Skeletal muscle satellite cell (primary cell): ENCODE measurements at regions not wholly inside any gene's neighbourhood (a gene's known extent, or its start where the extent isn't known, plus 50 kb on each side); places are given as distances from the start of the nearest gene placed in this dataset.

Experiments used
- H3K27me3 ChIP-seq: 2 replicates; pipeline ENCODE4 v1.7.0; 2013; ENCODE audit warnings: low read length; ENCODE audit not compliant: control insufficient read depth, insufficient read depth
- H3K36me3 ChIP-seq: 2 replicates; pipeline ENCODE4 v1.7.0; 2013; ENCODE audit warnings: mild to moderate bottlenecking, control low read depth, low read length; ENCODE audit not compliant: insufficient read depth
- H3K4me1 ChIP-seq: 2 replicates; pipeline ENCODE4 v1.7.0; 2013; ENCODE audit warnings: low read length; ENCODE audit not compliant: control insufficient read depth, insufficient read depth
- H3K4me2 ChIP-seq: 2 replicates; pipeline ENCODE4 v1.7.0; 2013; ENCODE audit warnings: mild to moderate bottlenecking, low read length
- H3K4me3 ChIP-seq: 2 replicates; pipeline ENCODE4 v1.7.0; 2013; ENCODE audit warnings: low read length
- H3K9ac ChIP-seq: 2 replicates; pipeline ENCODE4 v1.7.0; 2013; ENCODE audit warnings: mild to moderate bottlenecking, low read depth, low read length, moderate library complexity
- H3K9me3 ChIP-seq: replicated peaks from 2 replicates; pipeline ENCODE4 v1.7.0; 2013; ENCODE audit warnings: mild to moderate bottlenecking, control low read depth, low read length

DNA sequence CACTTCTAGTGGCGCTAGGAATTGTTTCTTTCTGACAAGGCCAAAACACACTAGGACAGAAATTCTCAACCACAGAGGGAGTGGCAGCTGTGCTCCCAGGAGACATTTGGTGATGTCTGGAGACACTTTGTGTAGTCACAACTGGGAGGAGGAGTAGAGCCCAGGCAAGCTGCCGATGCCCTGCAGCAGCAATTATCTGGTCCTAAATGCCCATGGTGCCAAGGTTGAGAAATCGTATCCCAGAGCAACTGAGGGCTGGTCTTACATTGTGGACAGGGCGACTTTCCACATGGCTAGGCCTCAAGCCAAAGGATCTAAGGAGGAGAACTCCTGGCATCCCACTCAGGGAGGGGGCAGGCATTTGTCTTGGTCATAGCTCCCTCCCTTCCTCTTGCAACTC is 259.9 kb downstream of the GADD45G start:
- no peak overlapping the region for H3K4me3 ChIP-seq
- H3K9me3 ChIP-seq: no peaks in the 10 kb centered on the region
- no peaks in the 10 kb centered on the region for H3K27me3 ChIP-seq
- no peaks in the 10 kb centered on the region for H3K4me1 ChIP-seq
- no peaks in the 10 kb centered on the region for H3K36me3 ChIP-seq
- no peak overlapping the region for H3K4me2 ChIP-seq
- no peak overlapping the region for H3K9ac ChIP-seq

DNA sequence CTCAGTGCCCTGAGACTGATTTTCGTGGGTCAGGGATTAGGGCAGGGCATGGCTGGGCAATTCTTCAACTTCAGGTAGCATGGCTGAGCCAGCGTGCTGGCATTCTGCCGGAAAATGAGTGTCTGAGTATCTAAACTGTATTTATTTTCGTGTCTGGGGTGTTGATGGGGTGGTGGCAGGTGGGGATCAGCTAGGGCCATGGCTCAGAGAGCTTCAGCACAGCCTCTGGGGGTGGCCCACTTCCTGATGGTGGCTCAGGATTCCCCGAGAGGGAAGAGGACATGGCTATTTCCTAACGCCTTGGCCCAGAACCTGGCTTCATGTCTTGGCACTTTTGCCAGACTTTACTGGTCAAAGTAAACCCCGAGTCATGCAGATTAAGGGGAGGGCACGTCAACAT is 260.5 kb downstream of the GADD45G start:
- no peaks in the 10 kb centered on the region for H3K9me3 ChIP-seq
- H3K36me3 ChIP-seq: no peaks in the 10 kb centered on the region
- H3K27me3 ChIP-seq: no peaks in the 10 kb centered on the region
- H3K4me1 ChIP-seq: no peaks in the 10 kb centered on the region
- no peak overlapping the region for H3K9ac ChIP-seq
- no peak overlapping the region for H3K4me2 ChIP-seq
- H3K4me3 ChIP-seq: no peak overlapping the region

DNA sequence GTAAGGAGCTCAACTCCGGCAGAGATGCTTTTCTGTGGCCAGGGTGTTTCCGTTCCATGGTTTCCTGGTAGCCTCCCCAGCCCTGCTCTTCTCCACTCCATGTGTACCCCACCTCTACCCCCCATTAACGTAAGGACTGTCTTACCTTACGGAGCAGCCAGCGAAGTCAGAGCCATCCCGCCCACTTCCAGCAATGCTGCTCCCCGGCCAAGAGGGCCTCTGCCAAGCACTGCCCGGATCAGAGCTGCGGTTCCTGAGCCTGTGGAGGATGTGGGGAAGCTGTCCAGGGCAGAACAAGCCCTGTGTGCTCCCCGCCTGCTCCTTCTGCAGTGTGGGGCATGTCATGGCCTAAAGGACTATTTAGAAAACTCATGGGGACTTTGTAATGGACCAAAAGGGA is 261.2 kb downstream of the GADD45G start:
- Histone ChIP-seq H3K4me1 (no peaks in the 10 kb centered on the region), H3K9ac (no peak overlapping the region), H3K9me3 (no peaks in the 10 kb centered on the region), H3K27me3 (no peaks in the 10 kb centered on the region), H3K4me3 (no peak overlapping the region), H3K36me3 (no peaks in the 10 kb centered on the region), H3K4me2 (no peak overlapping the region)

DNA sequence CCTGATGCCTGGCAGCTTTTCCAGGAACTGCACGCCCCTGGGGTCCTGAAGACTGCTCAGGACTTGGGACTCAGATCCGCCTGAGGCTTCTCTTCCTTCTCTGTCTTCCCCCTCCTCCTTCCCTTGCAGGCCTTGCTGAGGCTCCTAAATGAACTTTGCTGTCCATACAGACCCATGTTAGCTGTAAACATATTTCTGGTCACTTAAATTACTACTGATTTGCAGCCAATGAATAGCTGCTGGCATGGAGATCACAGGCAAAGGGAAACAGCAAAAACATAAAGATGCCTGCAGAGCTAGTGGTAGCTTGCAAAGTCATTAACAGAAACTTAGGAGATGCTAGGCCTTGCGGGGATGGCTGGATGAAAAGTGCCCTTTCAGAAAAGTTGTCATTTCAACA is 261.9 kb downstream of the GADD45G start:
- Histone ChIP-seq H3K9me3 (no peaks in the 10 kb centered on the region), H3K4me2 (no peak overlapping the region), H3K27me3 (no peaks in the 10 kb centered on the region), H3K4me3 (no peak overlapping the region), H3K36me3 (no peaks in the 10 kb centered on the region), H3K4me1 (no peaks in the 10 kb centered on the region), H3K9ac (no peak overlapping the region)

DNA sequence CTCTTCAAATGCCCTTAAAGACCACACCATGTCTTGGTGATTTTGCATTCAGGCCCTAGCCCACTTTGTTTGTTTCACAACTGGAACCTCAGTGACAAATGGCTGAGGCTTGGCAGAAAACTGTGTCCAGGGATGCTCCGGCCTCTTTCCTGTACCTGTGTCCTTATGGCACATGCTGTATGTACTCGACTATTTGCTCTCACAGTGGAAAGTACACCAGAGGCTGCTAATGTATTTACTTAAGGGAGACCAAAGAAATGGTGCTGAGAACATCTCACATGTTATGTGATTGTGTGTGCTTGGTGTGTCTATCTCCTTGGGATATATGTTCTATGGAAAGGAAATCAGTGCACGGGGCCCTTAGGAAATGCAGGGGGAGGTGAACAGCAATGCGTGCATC is 263.3 kb downstream of the GADD45G start:
- Histone ChIP-seq H3K4me1 (no peaks in the 10 kb centered on the region), H3K36me3 (no peaks in the 10 kb centered on the region), H3K4me3 (no peak overlapping the region), H3K27me3 (no peaks in the 10 kb centered on the region), H3K9ac (no peak overlapping the region), H3K9me3 (no peaks in the 10 kb centered on the region), H3K4me2 (no peak overlapping the region)

DNA sequence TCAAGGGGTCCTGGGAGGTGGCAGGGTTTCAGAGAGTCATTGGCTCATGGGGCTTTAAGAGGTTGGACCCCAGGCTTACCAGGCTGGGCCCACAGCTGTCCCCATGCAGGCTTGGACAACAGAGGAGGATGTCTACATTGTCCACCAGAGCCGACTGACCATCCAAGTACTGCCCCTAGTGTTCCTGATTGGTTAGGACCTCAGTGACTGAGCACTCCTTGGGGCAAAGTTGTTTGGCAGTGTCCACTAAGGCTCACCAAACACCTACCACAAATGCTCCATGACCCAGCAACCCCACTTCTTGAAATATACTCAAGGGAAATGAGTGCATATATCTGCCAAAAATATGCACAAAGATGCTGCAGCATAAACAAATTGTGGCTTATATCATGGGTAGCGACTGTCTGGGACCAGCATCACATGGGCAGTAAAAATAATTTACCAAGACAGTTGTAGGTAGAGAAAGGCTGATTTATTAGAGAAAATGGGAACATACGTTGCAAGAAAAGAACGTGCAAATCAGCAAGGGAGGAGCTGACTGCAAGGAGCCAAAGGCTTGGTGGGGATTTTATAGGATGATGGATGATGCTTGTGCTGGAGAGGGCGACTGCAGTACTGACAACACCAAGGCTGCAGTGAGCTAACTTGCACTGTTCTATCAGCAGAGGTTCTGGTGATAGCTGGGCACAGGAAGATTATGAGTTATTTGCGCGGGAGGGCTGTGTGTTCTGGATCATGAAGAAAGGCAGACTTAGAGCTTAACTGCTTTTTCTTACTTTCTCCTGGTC is 265.2 kb downstream of the GADD45G start:
- Histone ChIP-seq H3K9ac (no peak overlapping the region), H3K27me3 (no peaks in the 10 kb centered on the region), H3K36me3 (no peaks in the 10 kb centered on the region), H3K4me1 (no peaks in the 10 kb centered on the region), H3K4me3 (no peak overlapping the region), H3K9me3 (no peaks in the 10 kb centered on the region), H3K4me2 (no peak overlapping the region)

DNA sequence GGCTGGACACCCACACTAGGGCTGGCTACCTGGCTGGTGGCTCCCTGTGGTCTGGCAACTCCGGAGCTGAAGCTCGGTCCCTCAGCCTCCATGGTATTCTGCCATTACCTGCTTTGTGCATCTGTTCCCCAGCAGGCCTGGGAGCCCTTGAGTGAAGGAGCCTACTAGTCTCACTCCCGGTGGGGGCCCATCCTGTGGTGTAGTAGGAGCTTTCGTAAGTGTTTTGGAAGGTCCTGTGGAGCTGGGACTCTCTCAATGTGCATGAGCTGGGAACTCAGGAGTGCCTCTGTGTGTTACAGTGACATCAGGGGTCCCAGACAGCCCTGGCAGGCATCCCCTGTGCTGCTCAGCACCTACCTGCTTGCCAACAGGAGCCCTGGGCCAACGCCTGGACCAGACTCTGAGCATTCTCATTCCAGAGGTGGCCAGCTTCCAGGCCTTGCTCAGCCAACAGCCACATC is 267.1 kb downstream of the GADD45G start:
- H3K4me3 ChIP-seq: no peak overlapping the region
- H3K4me2 ChIP-seq: no peak overlapping the region
- H3K9ac ChIP-seq: no peak overlapping the region
- no peaks in the 10 kb centered on the region for H3K36me3 ChIP-seq
- H3K27me3 ChIP-seq: no peaks in the 10 kb centered on the region
- no peaks in the 10 kb centered on the region for H3K4me1 ChIP-seq
- H3K9me3 ChIP-seq: no peaks in the 10 kb centered on the region

DNA sequence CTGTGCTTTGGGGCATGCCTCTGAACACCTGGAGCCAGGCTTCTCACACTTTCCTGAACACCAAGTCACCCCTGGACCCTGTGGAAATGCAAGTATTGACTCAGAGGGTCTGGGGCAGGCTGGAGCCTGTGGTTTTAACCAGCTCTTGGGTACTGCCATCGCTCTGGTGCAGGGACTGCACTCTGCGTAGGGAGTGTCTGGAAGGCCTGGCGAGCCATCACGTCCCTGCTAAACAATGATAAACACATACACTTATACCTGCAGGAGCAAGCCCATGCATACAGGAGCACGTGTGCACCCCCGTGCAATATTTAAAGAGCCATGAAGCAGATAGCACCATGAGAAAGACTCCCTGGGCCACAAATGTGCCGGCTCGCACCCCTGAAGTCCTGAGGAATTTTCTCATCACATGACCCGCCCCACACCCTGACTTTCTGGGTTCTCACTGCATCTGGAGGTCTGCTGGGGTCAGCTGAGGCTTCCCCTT is 267.7 kb downstream of the GADD45G start:
- Histone ChIP-seq H3K36me3 (no peaks in the 10 kb centered on the region), H3K9ac (no peak overlapping the region), H3K4me2 (no peak overlapping the region)

DNA sequence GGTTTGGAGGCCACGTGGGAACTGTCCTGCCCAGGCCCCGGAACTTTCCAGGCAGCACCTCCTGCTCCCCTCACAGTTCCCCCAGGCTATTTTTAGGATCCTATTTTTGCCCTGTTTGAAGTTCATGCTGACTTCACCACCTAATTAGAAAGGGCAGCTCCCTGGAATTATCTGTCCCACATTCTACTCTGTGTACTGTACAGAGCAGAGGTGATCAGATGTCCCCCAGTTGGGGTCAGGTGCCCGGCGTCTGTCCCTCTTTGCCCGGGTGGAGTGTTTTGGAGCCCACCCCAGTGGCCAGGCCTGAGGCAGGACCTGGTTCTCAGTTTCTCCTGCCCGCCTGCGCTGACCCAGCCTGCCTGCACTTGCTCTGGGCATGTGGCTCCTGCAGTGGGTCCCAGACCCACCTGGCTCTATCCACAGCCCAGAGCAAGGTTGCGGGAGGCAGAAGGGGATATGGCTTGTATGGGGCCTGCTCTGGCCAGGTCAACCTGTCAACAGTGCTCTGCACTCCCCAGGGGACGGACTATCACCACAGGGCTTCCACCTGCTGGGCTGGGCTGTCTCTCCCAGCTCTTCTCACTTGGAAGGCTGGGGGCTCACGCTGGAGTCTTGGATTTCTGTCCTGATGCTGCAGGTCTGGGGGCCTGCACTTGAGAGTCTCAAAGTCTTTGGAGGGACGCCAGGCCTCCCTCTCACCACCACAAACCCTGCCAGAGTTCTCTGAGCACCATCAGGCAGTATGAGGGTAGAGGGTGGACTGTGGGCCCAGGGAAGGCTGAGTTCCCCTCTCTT is 268.3 kb downstream of the GADD45G start:
- no peak overlapping the region for H3K4me2 ChIP-seq
- H3K4me3 ChIP-seq: no peak overlapping the region
- no peaks in the 10 kb centered on the region for H3K36me3 ChIP-seq
- H3K9me3 ChIP-seq: no peaks in the 10 kb centered on the region
- peaks cover 1% of the 10 kb centered on the region for H3K4me1 ChIP-seq
- no peak overlapping the region for H3K9ac ChIP-seq
- H3K27me3 ChIP-seq: no peaks in the 10 kb centered on the region

More for the DNA sequence above, 267.7 kb downstream of the GADD45G start:
- Histone ChIP-seq H3K4me3 (no peak overlapping the region), H3K9me3 (no peaks in the 10 kb centered on the region), H3K4me1 (no peaks in the 10 kb centered on the region), H3K27me3 (no peaks in the 10 kb centered on the region)

DNA sequence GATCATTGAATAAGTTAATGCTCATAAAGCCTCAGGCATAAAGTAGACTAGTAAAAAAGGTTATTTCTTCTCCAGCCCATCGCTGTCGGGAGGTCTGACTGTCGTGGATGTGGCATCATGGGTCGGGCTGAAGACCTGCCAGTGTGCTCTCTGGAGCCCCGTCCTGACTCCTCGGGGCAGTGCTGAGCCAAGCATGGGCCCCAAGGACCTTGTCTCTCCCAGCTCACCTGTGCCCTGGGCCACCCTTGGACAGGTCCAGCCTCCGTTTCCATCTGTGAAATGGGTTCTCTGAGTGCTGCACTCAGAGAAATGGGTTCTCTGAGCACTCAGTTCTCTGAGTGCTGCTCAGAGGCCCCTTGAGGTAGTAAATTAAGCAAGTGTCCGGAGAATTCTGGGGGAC is 269.0 kb downstream of the GADD45G start:
- Histone ChIP-seq H3K9me3 (no peaks in the 10 kb centered on the region), H3K9ac (no peak overlapping the region), H3K4me3 (no peak overlapping the region), H3K4me1 (peaks cover 8% of the 10 kb centered on the region), H3K27me3 (no peaks in the 10 kb centered on the region), H3K4me2 (no peak overlapping the region), H3K36me3 (no peaks in the 10 kb centered on the region)

DNA sequence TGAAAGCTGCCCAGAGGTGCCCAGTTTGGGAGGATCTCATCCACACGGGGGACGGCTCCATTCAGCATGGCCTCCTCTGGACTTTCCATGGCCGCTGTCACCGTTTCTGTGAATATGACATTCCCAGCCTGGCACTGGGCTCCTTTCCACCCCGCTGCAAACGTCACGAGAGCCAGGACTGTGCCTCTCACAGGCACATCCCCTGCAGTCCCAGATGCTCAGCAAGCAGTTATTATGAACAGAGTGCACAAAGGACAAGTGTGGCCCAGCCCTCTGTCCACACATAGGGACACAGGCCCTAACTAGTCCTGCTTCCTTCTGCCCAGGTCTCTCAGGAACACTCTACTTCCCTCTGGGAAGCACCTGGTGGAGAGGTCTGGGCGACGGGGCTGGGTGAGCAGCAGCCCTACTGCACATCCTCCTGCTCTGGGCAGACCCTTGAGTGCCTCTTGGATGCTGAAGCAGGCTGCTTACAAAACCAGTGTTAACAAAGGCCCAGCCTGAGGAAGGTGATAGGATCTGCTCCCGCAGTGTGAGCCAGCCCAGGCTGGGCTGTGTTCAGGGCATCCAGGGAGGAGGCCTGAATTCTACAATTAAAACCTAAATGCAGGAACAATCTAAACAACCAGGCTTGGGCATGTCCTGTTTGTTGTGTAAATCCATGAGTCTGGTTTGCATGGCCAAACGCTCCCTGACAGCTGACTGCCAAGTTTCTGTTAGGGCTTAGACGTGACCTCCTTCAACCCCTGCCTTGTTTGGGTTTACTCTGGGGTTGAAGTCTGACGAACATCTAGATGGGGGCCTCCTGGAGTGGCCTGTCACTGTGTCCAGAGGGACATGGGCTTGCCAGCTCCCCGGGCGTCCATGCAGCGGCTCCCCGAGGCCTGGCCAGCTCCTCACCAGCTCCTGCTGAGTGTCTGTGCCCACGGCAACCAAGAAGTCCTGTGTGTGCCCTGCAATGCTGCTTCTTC is 269.8 kb downstream of the GADD45G start:
- H3K9ac ChIP-seq: no peak overlapping the region
- no peaks in the 10 kb centered on the region for H3K36me3 ChIP-seq
- H3K9me3 ChIP-seq: no peaks in the 10 kb centered on the region
- H3K4me1 ChIP-seq: peaks cover 15% of the 10 kb centered on the region
- no peak overlapping the region for H3K4me3 ChIP-seq
- H3K4me2 ChIP-seq: no peak overlapping the region
- H3K27me3 ChIP-seq: no peaks in the 10 kb centered on the region
